B cell (primary cell): ENCODE measurements at regions not wholly inside any gene's neighbourhood (a gene's known extent, or its start where the extent isn't known, plus 50 kb on each side); places are given as distances from the start of the nearest gene placed in this dataset.

Source experiments
- ATAC-seq: fragments of 200-7000 bp; cut with Tn5 transposase; one replicate; pipeline ENCODE4 v1.10.0; 2021; ENCODE audit warnings: low read depth, mild to moderate bottlenecking, moderate number of reproducible peaks, moderate library complexity
- CTCF ChIA-PET: fragments of 350-600 bp; sonication (Branson Sonifier 250); formaldehyde crosslinking; loops from one replicate; lab custom pipeline; 2021; ENCODE audit warnings: antibody characterized with exemption, inconsistent platforms; lab: Charles Lee
- POLR2A ChIA-PET: fragments of 350-600 bp; sonication (Branson Sonifier 250); formaldehyde crosslinking; loops from one replicate; lab custom pipeline; 2021; ENCODE audit warnings: antibody characterized with exemption; lab: Charles Lee
- DNase-seq: peaks from one replicate; pipeline ENCODE4 v3.0.0; 2013
- H2AFZ ChIP-seq: 2 replicates; pipeline ENCODE4 v1.6.1; 2012; ENCODE audit warnings: mild to moderate bottlenecking, low read depth, low read length; ENCODE audit not compliant: insufficient read depth, poor library complexity, severe bottlenecking
- H3K27ac ChIP-seq, 2 donors: 1 replicate in 1 of 2; 2 replicates in 1 of 2; pipeline ENCODE4 v1.5.1; 2012 to 2013; ENCODE audit warnings: low read length in 2 of 2, mild to moderate bottlenecking in 2 of 2, moderate library complexity in 1 of 2
- H3K27me3 ChIP-seq, 4 experiments: fragments of 200-600 bp in 1 of 4; sonication (generic) in 1 of 4; replicated peaks in 1 of 4; 1 replicate in 2 of 4; 2 replicates in 2 of 4; pipeline versions ENCODE4 v1.6.1 to v1.7.0; 2013 to 2016; ENCODE audit warnings: low read length in 3 of 4, mild to moderate bottlenecking in 2 of 4, mixed read lengths in 1 of 4, moderate library complexity in 1 of 4; ENCODE audit not compliant: insufficient read depth in 4 of 4, control insufficient read depth in 3 of 4; ENCODE audit errors: control extremely low read depth in 1 of 4
- H3K36me3 ChIP-seq, 2 experiments: replicated peaks in 1 of 2; 1 replicate in 1 of 2; 2 replicates in 1 of 2; pipeline versions ENCODE4 v1.6.1 to v1.7.1; 2013; ENCODE audit warnings: low read length in 1 of 2; ENCODE audit not compliant: insufficient read depth in 2 of 2, control insufficient read depth in 1 of 2; ENCODE audit errors: control extremely low read depth in 1 of 2, extremely low read depth in 1 of 2
- H3K4me1 ChIP-seq, 2 donors: fragments of 200-600 bp in 1 of 2; sonication (generic) in 1 of 2; 1 replicate in 1 of 2; 2 replicates in 1 of 2; pipeline versions ENCODE4 v1.5.1 to v1.6.1; 2013 to 2017; ENCODE audit warnings: low read length in 2 of 2; ENCODE audit not compliant: control insufficient read depth in 2 of 2, insufficient read depth in 2 of 2
- H3K4me2 ChIP-seq: replicated peaks from 2 replicates; pipeline ENCODE3; 2012; ENCODE audit warnings: mild to moderate bottlenecking, low read depth, low read length; ENCODE audit not compliant: poor library complexity, severe bottlenecking
- H3K4me3 ChIP-seq, 5 experiments: fragments of 200-600 bp in 1 of 5; sonication (generic) in 1 of 5; 1 replicate in 3 of 5; 2 replicates in 2 of 5; pipeline versions ENCODE4 v1.5.1 to v1.7.0; 2011 to 2016; ENCODE audit warnings: low read length in 4 of 5, mild to moderate bottlenecking in 4 of 5, low read depth in 2 of 5, control low read depth in 1 of 5, moderate library complexity in 1 of 5; ENCODE audit not compliant: insufficient read depth in 1 of 5; ENCODE audit errors: control extremely low read depth in 1 of 5, extremely low read depth in 1 of 5
- H3K79me2 ChIP-seq: fragments of 200-600 bp; sonication (generic); one replicate; pipeline ENCODE4 v1.6.0; 2016; ENCODE audit warnings: low read length; ENCODE audit not compliant: control insufficient read depth, insufficient read depth
- H3K9ac ChIP-seq: fragments of 200-600 bp; sonication (generic); 2 replicates; pipeline ENCODE4 v1.6.1; 2017; ENCODE audit warnings: mild to moderate bottlenecking, low read length, moderate library complexity
- H3K9me3 ChIP-seq, 3 donors: one replicate each; pipeline versions ENCODE4 v1.6.1 to v1.7.1; 2013; ENCODE audit warnings: low read length in 2 of 3; ENCODE audit not compliant: control insufficient read depth in 2 of 3, insufficient read depth in 1 of 3; ENCODE audit errors: control extremely low read depth in 1 of 3
- H4K20me1 ChIP-seq: 2 replicates; pipeline ENCODE4 v1.6.0; 2012; ENCODE audit warnings: mild to moderate bottlenecking, low read length; ENCODE audit not compliant: insufficient read depth, control insufficient read depth, poor library complexity, severe bottlenecking
- H3K27ac Mint-ChIP-seq: one replicate; pipeline ENCODE4 v1.8.0; 2021; ENCODE audit warnings: mixed read lengths
- H3K27me3 Mint-ChIP-seq: one replicate; pipeline ENCODE4 v1.8.0; 2021; ENCODE audit warnings: mixed read lengths
- H3K4me1 Mint-ChIP-seq: one replicate; pipeline ENCODE4 v1.8.0; 2021; ENCODE audit warnings: mixed read lengths
- H3K4me3 Mint-ChIP-seq: one replicate; pipeline ENCODE4 v1.8.0; 2021; ENCODE audit warnings: mixed read lengths
- H3K9me3 Mint-ChIP-seq: one replicate; pipeline ENCODE4 v1.8.0; 2022; ENCODE audit warnings: mixed read lengths; ENCODE audit not compliant: insufficient read depth
- CTCF ChIP-seq: fragments of 200-600 bp; IDR thresholded peaks from one replicate; pipeline ENCODE4 v1.8.0; 2022; ENCODE audit warnings: antibody characterized with exemption, mild to moderate bottlenecking
- EZH2 ChIP-seq: IDR thresholded peaks from 2 replicates; pipeline ENCODE4 v1.6.1; 2012; ENCODE audit warnings: borderline replicate concordance, low read depth, mild to moderate bottlenecking, moderate library complexity, low read length; ENCODE audit not compliant: insufficient read depth, poor library complexity, severe bottlenecking
- WGBS: methylation state at CpG from one replicate; pipeline ENCODE4 v1.1.5; 2013; ENCODE audit warnings: missing lambda C conversion rate; ENCODE audit not compliant: insufficient coverage; 5-methylcytosine and 5-hydroxymethylcytosine counted together
- intact Hi-C: fragments of 100-400 bp; cut with micrococcal nuclease; formaldehyde crosslinking; loops from one replicate; pipeline ENCODE4 v1.10.0; 2022

DNA sequence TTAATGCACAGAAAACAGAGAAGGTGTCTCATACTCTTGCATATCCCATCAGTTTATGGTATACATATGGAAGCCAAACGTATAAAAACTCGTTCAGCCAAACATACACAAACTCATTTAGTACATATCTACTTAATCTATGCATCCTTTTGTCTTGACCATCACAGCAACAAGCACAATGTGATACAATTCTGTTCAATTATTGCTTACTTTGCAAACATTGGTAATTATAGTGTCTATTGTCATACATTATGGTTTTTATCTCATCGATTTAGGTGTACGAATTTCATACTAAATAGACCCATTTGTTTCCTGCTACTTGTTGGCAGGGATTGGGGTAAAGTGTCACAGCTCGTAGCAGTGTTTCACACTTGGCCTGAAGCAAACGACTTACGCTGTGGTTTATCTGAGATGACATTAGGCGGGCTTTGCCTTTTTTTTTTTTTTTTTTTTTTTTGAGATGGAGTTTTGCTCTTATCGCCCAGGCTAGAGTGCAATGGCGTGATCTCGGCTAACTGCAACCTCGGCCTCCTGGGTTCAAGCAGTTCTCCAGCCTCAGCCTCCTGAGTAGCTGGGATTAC, 425.9 kb upstream of the JARID2 start:
- ChIA-PET POLR2A (no interaction called here), CTCF (no interaction called here)
- H3K4me1 Mint-ChIP-seq: peaks cover 4% of the 10 kb centered on the region
- Histone ChIP-seq H3K4me1 (no peaks in the 10 kb centered on the region), H3K9ac (no peak overlapping the region), H4K20me1 (no peaks in the 10 kb centered on the region), H2AFZ (no peak overlapping the region), H3K27me3 (no peaks in the 10 kb centered on the region), H3K79me2 (no peaks in the 10 kb centered on the region), H3K4me2 (no peak overlapping the region), H3K27ac (no peak overlapping the region), H3K9me3 (no peaks in the 10 kb centered on the region), H3K4me3 (no peak overlapping the region), H3K36me3 (no peaks in the 10 kb centered on the region)
- no peak overlapping the region for H3K4me3 Mint-ChIP-seq
- DNase-seq (no peak), ATAC-seq (no peak)
- 98% methylated on average over 4 of the region's 12 CpGs for WGBS
- TF ChIP-seq CTCF: no peak
- no peak for TF ChIP-seq EZH2
- H3K9me3 Mint-ChIP-seq: no peaks in the 10 kb centered on the region
- H3K27me3 Mint-ChIP-seq: peaks cover 10% of the 10 kb centered on the region
- no peak overlapping the region for H3K27ac Mint-ChIP-seq
- intact Hi-C loops: no loop called here

- intact Hi-C loops: no loop called here
- no peaks in the 10 kb centered on the region for H4K20me1 ChIP-seq
- H3K4me2 ChIP-seq: no peak overlapping the region
- WGBS: 89% methylated on average over 3 of the region's 4 CpGs
- H3K27me3 ChIP-seq: no peaks in the 10 kb centered on the region
- TF ChIP-seq CTCF (no peak), EZH2 (no peak)
- Mint-ChIP-seq H3K4me3 (no peak overlapping the region), H3K27me3 (peaks cover 15% of the 10 kb centered on the region), H3K9me3 (no peaks in the 10 kb centered on the region), H3K27ac (no peak overlapping the region), H3K4me1 (peaks cover 4% of the 10 kb centered on the region)
- no peaks in the 10 kb centered on the region for H3K9me3 ChIP-seq
- no peak overlapping the region for H3K4me3 ChIP-seq
- H3K27ac ChIP-seq: no peak overlapping the region
- H3K9ac ChIP-seq: no peak overlapping the region
- no peak overlapping the region for H2AFZ ChIP-seq
- POLR2A ChIA-PET: no interaction called here
- DNase-seq (no peak), ATAC-seq (no peak)
- H3K36me3 ChIP-seq: no peaks in the 10 kb centered on the region
- H3K4me1 ChIP-seq: no peaks in the 10 kb centered on the region
- H3K79me2 ChIP-seq: no peaks in the 10 kb centered on the region
- CTCF ChIA-PET: no interaction called here
These were observed 423.8 kb upstream of the JARID2 start for GRCh38 chr6:14822012-14822553.
